Common myeloid progenitor, CD34-positive (primary cell): ENCODE measurements at regions not wholly inside any gene's neighbourhood (a gene's known extent, or its start where the extent isn't known, plus 50 kb on each side); places are given as distances from the start of the nearest gene placed in this dataset.

Source experiments
- CTCF ChIA-PET: fragments of 350-600 bp; sonication (Branson Sonifier 250); formaldehyde crosslinking; loops from one replicate; lab custom pipeline; 2021; ENCODE audit warnings: antibody characterized with exemption; lab: Charles Lee
- POLR2A ChIA-PET: fragments of 350-600 bp; sonication (Branson Sonifier 250); formaldehyde crosslinking; loops from one replicate; lab custom pipeline; 2021; ENCODE audit warnings: antibody characterized with exemption; lab: Charles Lee
- DNase-seq, 3 donors: peaks; one replicate each; pipeline versions ENCODE4 v3.0.0 to v3.0.0-alpha.2; 2013
- H3K27ac ChIP-seq, 2 experiments: 1 replicate in 1 of 2; 2 replicates in 1 of 2; pipeline ENCODE4 v1.7.0; 2013; ENCODE audit warnings: inconsistent platforms in 2 of 2, low read length in 2 of 2, mild to moderate bottlenecking in 2 of 2, low read depth in 1 of 2, moderate library complexity in 1 of 2; ENCODE audit not compliant: severe bottlenecking in 2 of 2, insufficient read depth in 1 of 2, poor library complexity in 1 of 2
- H3K27me3 ChIP-seq, 5 experiments: replicated peaks in 2 of 5; 1 replicate in 3 of 5; 2 replicates in 2 of 5; pipeline versions ENCODE4 v1.6.1 to v1.7.0; 2013; ENCODE audit warnings: low read length in 4 of 5, mild to moderate bottlenecking in 2 of 5, moderate library complexity in 2 of 5, inconsistent platforms in 1 of 5; ENCODE audit not compliant: insufficient read depth in 5 of 5, control insufficient read depth in 4 of 5
- H3K36me3 ChIP-seq, 4 experiments: 1 replicate in 2 of 4; 2 replicates in 2 of 4; pipeline versions ENCODE4 v1.6.1 to v1.7.0; 2013; ENCODE audit warnings: low read length in 3 of 4, control low read depth in 1 of 4, mild to moderate bottlenecking in 1 of 4; ENCODE audit not compliant: control insufficient read depth in 4 of 4, insufficient read depth in 4 of 4
- H3K4me1 ChIP-seq, 4 experiments: 1 replicate in 3 of 4; 2 replicates in 1 of 4; pipeline versions ENCODE4 v1.6.1 to v1.7.1; 2013; ENCODE audit warnings: low read length in 3 of 4, mild to moderate bottlenecking in 3 of 4, control low read depth in 1 of 4, inconsistent platforms in 1 of 4, moderate library complexity in 1 of 4; ENCODE audit not compliant: control insufficient read depth in 4 of 4, insufficient read depth in 4 of 4; ENCODE audit errors: control extremely low read depth in 1 of 4
- H3K4me3 ChIP-seq, 7 experiments: 1 replicate in 4 of 7; 2 replicates in 3 of 7; pipeline versions ENCODE4 v1.5.1 to v1.7.0; 2013; ENCODE audit warnings: mild to moderate bottlenecking in 7 of 7, low read length in 6 of 7, moderate library complexity in 6 of 7, inconsistent platforms in 2 of 7, low read depth in 2 of 7, control low read depth in 1 of 7; ENCODE audit not compliant: insufficient read depth in 4 of 7, control insufficient read depth in 1 of 7; ENCODE audit errors: extremely low read depth in 1 of 7
- H3K9me3 ChIP-seq, 5 experiments: 1 replicate in 4 of 5; 2 replicates in 1 of 5; pipeline versions ENCODE4 v1.6.1 to v1.7.1; 2013; ENCODE audit warnings: low read length in 4 of 5, mild to moderate bottlenecking in 2 of 5, inconsistent platforms in 1 of 5, low read depth in 1 of 5, moderate library complexity in 1 of 5; ENCODE audit not compliant: control insufficient read depth in 4 of 5, insufficient read depth in 2 of 5; ENCODE audit errors: control extremely low read depth in 1 of 5
- WGBS: methylation state at CpG from one replicate; pipeline ENCODE4 v1.1.5; 2013; ENCODE audit not compliant: insufficient coverage; 5-methylcytosine and 5-hydroxymethylcytosine counted together

GRCh38 chr16:55222486-55222885 lies 101.5 kb upstream of the IRX6 start:
- peaks cover 0 to 4% (median 2%) of the 10 kb centered on the region in 5 experiments for H3K27me3 ChIP-seq
- H3K9me3 ChIP-seq = peaks cover 0 to 5% (median 0%) of the 10 kb centered on the region in 5 experiments
- 70% methylated on average over 7 of the region's 7 CpGs for WGBS
- DNase-seq = no peak
- no peak overlapping the region for H3K27ac ChIP-seq
- H3K36me3 ChIP-seq = no peaks in the 10 kb centered on the region
- H3K4me3 ChIP-seq = no peak overlapping the region
- ChIA-PET CTCF (no interaction called here), POLR2A (no interaction called here)
- no peaks in the 10 kb centered on the region for H3K4me1 ChIP-seq

DNA sequence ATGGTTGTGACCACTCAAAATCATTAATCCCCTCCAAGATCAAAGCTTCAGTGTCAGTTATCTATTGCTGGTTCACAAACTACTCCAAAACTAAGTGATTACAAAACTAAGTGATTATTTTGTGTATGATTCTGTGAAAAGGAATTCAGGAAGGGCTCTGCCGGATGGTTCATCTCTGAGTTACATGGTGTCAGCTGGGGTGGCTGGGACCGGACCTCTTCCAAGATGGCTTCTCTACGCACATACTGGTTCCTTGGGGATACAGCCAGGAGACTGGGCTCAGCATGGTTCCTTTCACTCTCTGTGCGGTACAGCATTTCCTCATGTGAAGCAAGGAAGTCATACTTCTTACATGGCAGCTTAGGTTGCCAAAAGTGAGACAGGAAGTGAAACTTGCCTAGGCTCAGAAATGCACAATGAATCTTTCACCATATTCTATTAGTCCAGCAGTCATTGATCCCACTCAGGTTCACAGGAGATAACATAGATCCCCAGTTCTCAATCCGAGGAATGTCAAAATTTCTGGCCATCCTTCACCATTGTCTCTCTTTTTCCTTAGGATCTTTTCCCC lies 97.9 kb upstream of the IRX6 start:
- H3K4me3 ChIP-seq = no peak overlapping the region
- DNase-seq = no peak
- 75% methylated on average over 4 of the region's 5 CpGs for WGBS
- no peak overlapping the region for H3K27ac ChIP-seq
- peaks cover 0 to 7% (median 2%) of the 10 kb centered on the region in 5 experiments for H3K27me3 ChIP-seq
- ChIA-PET POLR2A (no interaction called here), CTCF (interaction anchor here (1.0 kb wide), 1 partner anchor 145 kb away, joined by 3 read pairs; no protein-coding TSS in a partner anchor)
- H3K4me1 ChIP-seq = no peaks in the 10 kb centered on the region
- no peaks in the 10 kb centered on the region for H3K36me3 ChIP-seq
- H3K9me3 ChIP-seq = peaks cover 0 to 6% (median 0%) of the 10 kb centered on the region in 5 experiments

- Histone ChIP-seq H3K4me3 (no peak overlapping the region), H3K9me3 (peaks cover 0 to 2% (median 0%) of the 10 kb centered on the region in 5 experiments), H3K4me1 (no peaks in the 10 kb centered on the region), H3K36me3 (no peaks in the 10 kb centered on the region), H3K27ac (no peak overlapping the region), H3K27me3 (peaks cover 0 to 13% (median 2%) of the 10 kb centered on the region in 5 experiments)
- 87% methylated on average over 3 of the region's 7 CpGs for WGBS
- no peak for DNase-seq
- ChIA-PET POLR2A (no interaction called here), CTCF (no interaction called here)
These were observed 91.2 kb upstream of the IRX6 start for GRCh38 chr16:55232822-55233221.

DNA sequence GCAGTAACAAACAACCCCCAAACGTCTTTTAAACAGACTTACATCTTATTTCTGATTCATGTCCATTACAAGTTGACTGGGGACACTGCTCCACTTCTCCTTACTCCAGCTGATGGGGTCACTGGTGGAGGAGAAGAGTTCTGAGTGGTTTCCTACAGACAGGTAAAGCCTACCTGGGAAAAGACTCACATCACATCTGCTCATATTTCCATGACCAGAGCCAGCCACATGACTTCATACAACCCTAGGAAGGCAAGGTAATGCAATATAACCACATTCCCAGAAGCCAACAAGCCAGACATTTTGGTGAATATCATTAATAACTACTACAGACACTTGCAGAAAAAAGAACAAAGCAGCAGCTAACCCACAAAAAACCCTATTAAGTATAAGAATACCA lies 90.5 kb upstream of the IRX6 start:
- peaks cover 0 to 13% (median 2%) of the 10 kb centered on the region in 5 experiments for H3K27me3 ChIP-seq
- WGBS = 60% methylated on average over 1 of the region's 1 CpG
- ChIA-PET CTCF (no interaction called here), POLR2A (no interaction called here)
- H3K9me3 ChIP-seq = peaks cover 0 to 2% (median 0%) of the 10 kb centered on the region in 5 experiments
- no peak overlapping the region for H3K4me3 ChIP-seq
- DNase-seq = no peak
- no peaks in the 10 kb centered on the region for H3K36me3 ChIP-seq
- H3K27ac ChIP-seq = no peak overlapping the region
- H3K4me1 ChIP-seq = no peaks in the 10 kb centered on the region

DNA sequence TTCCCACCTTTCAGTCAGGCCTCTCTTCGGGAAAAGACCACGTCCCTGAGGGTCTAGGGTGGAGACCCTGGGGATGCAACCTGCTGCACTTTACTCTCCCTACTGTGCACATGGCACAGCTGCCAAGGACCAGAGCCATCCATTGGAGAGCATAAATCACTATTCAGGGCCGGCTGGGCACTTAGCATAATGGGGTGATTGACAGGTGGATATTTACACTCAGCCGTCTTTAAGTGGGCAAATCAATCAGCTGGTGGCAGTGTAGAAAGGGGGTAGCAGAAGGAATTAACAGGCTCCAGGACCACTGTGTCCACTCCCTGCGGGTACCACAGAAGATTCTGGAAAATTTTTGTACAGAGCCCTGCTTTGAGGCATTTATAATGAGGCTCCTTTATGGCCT lies 87.3 kb upstream of the IRX6 start:
- Histone ChIP-seq H3K4me1 (no peaks in the 10 kb centered on the region), H3K4me3 (no peak overlapping the region), H3K9me3 (no peaks in the 10 kb centered on the region), H3K36me3 (no peaks in the 10 kb centered on the region), H3K27ac (no peak overlapping the region), H3K27me3 (peaks cover 0 to 28% (median 2%) of the 10 kb centered on the region in 5 experiments)
- 69% methylated on average over 5 of the region's 5 CpGs for WGBS
- DNase-seq = no peak
- CTCF ChIA-PET = no interaction called here
- POLR2A ChIA-PET = no interaction called here

- DNase-seq = no peak
- peaks cover 0 to 23% (median 0%) of the 10 kb centered on the region in 5 experiments for H3K27me3 ChIP-seq
- no peaks in the 10 kb centered on the region for H3K36me3 ChIP-seq
- POLR2A ChIA-PET = no interaction called here
- no peak overlapping the region for H3K4me3 ChIP-seq
- H3K9me3 ChIP-seq = no peaks in the 10 kb centered on the region
- no peaks in the 10 kb centered on the region for H3K4me1 ChIP-seq
- no peak overlapping the region for H3K27ac ChIP-seq
- CTCF ChIA-PET = no interaction called here
These were observed 84.3 kb upstream of the IRX6 start for GRCh38 chr16:55239723-55240122.

- WGBS = 93% methylated on average over 7 of the region's 7 CpGs
- no peaks in the 10 kb centered on the region for H3K9me3 ChIP-seq
- ChIA-PET CTCF (no interaction called here), POLR2A (no interaction called here)
- no peak for DNase-seq
- H3K4me3 ChIP-seq = no peak overlapping the region
- no peaks in the 10 kb centered on the region for H3K36me3 ChIP-seq
- no peak overlapping the region for H3K27ac ChIP-seq
- H3K27me3 ChIP-seq = peaks cover 0 to 23% (median 0%) of the 10 kb centered on the region in 5 experiments
- H3K4me1 ChIP-seq = no peaks in the 10 kb centered on the region
These were observed 83.1 kb upstream of the IRX6 start for GRCh38 chr16:55240888-55241287.
